T-helper 1 cell (primary cell): ENCODE measurements at regions not wholly inside any gene's neighbourhood (a gene's known extent, or its start where the extent isn't known, plus 50 kb on each side); places are given as distances from the start of the nearest gene placed in this dataset.
A peak's percentile ranks its signal among the peaks of the same experiment; 100 is the strongest.
"Not testable (repeated sequence)": the region's sequence is repeated elsewhere in the genome, so short reads cannot be mapped to it uniquely, and the experiment has no call there.

Experiments used
- DNase-seq, 5 donors: peaks; one replicate each; pipeline ENCODE4 v3.0.0-alpha.2; 2012 to 2020

- no peak for DNase-seq
These were observed 488.1 kb upstream of the ARX start for GRCh38 chrX:25503826-25504225.

- no peak for DNase-seq
These were observed 492.0 kb upstream of the ARX start for GRCh38 chrX:25507801-25508200.

GRCh38 chrX:25519258-25519657 is 503.5 kb upstream of the ARX start:
- no peak for DNase-seq

DNA sequence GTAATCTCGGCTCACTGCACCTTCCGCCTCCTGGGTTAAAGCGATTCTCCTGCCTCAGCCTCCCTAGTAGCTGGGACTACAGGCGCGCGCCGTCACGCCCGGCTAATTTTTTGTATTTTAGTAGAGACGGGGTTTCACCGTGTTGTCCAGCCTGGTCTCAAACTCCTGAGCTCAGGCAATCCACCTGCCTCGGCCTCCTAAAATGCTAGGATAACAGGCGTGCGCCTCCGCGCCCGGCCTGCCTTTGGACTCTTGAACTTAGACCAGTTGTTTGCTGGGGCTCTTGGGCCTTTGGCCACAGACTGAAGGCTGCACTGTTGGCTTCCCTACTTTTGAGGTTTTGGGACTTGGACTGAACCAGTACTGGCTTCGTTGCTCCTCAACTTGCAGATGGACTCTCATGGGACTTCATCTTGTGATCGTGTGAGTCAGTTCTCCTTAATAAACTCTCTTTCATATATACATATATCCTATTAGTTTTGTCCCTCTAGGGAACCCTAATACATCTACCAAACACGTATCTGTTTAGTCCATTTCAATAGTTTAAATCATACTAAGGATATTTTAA is 506.8 kb upstream of the ARX start:
- DNase-seq = not testable (repeated sequence)

DNA sequence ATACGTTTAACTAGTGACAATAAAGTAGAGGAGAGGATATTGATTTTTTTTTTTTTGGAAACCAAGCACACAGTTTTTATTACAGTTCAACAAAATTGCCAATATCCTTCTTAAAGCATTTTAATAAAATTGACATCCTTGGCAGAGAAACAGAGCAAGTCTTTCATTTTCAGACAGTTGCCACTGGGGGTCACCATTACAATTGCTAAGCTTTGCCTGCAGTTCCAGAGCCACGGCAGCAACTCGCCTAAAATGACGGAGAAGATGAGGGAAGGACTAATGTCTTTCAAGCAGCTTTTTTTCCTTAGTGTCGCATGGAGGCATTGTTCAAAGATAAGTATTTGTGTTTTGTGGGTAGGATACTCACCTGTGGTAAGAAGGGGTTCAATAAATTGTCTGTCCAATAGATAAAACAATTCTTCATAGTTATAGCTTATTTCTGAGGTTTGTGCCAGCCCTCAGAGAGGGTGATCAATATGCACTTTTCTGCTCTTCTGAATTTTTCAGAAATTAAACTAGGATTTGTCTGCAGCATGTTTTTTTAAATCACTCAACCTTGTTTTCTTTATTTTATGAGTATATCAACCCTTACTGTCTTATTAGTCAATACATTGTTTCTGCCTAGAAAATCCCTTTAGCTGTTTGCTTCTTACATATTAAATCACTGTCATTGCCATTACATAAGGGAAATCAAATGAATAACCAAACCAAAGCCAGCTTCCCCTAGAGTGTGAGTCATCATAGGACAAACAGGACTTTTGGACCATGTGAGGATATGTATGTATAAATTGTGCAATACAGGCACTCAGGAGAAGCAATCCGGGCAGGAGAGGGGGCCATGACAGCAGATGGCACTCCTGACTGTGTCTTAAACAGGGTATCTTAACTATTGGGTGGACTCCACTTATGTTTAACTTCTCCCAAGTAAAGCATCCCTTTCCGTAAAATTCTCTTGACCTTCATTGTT is 508.1 kb upstream of the ARX start:
- peak in 1 of 5 donors; percentile 1 for DNase-seq

DNA sequence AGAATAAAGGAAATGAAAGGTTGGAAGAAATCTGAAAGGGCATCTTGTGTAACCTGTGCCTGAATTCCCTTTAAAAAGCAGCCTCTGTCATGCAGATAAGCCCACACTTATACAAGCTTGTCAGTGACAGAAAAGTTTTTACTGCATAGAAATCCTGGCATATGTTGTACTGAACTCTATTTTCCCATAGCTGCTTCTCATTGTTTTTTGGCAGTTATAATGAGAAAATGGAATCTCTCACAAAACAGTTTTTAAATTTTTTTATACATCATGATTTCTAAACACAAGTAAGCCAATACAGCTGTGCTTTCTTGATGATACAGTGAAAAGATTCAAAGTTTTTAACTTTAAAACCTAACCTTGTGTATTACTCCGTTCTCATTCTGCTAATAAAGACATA is 511.4 kb upstream of the ARX start:
- DNase-seq = no peak

DNA sequence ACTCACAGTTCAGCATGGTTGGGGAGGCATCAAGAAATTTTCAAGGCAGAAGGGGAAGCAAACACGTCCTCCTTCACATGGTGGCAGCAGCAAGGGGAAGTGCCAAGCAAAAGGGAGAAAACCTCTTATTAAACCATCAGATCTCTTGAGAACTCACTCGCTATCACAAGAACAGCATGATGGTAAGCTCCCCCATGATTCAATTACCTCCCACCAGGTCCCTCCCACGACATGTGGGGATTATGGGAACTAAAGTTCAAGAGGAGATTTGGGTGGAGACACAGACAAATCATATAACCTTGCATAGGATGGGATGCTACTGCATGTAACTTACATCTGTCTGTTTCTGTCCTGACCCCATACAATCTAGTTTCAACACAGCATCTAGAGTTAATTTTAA is 511.8 kb upstream of the ARX start:
- DNase-seq = no peak

DNA sequence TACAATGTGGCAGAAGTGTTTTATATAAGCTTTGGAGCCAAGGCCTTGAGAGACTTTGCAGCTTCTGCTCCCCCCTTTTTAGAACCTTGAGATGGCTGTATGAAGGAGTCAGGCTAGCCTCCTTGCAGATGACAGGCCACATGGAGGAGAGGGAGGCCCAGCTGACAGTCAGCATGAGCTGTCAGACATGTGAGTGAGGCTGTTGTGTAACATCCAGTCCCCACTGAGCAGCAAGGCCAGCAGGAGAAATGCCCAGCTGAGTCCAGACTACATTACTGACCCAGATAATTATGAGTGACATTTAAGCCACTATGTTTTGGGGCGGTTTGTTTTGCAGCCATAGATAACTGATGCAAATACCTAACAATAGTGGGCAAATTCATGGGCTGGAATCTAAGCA is 515.3 kb upstream of the ARX start:
- no peak for DNase-seq

GRCh38 chrX:25534091-25534490 is 518.3 kb upstream of the ARX start:
- no peak for DNase-seq

DNA sequence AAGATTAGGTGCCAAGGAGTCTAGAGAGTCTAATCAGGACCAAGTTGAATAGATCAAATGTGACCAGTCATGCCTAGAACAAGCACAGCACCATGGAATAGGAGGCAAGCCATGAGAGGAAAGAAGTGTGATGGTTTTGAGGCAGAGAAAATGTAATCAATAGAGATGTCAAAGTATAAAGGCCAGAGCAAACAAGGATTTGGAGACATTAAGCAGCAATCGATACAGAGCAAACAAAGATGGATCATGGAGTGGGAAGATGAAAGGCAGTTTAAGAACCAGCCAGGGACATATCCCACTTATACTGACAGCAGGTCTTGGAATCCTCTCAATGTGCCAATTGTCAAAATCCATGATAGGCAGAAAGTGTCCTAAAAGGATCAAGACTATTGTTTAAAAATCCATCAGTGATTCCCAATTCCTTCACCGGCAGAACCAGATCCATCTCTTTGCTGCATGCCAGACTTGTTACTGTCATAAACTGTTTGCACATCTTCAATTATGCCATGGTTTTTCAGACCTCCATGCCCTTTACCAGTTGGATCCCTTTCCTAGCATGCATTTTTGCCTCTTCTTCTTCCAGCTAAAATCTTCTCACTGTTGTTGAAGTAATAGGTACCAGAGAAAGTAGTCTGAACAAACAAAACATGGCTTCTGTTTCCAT is 520.7 kb upstream of the ARX start:
- DNase-seq = no peak

GRCh38 chrX:25537699-25538098 is 521.9 kb upstream of the ARX start:
- DNase-seq = no peak

- DNase-seq = no peak
These were observed 528.9 kb upstream of the ARX start for GRCh38 chrX:25544641-25545040.

DNA sequence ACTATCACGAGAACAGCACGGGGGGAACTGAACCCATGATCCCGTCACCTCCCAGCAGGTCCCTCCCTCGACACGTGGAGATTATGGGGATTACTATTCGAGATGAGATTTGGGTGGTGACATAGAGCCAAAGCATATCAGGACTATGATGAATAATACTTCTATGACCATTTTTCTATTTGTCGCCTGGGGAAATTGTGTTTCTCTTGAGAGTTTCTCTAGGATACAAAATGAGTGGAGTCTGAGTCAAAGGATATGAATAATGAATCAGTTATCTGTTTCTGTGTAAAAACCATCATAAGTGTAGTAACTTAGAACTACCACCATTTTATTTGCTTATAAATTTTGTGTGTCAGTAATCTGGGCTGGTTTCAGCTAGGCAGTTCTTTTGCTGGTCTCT is 533.0 kb upstream of the ARX start:
- DNase-seq = no peak

DNA sequence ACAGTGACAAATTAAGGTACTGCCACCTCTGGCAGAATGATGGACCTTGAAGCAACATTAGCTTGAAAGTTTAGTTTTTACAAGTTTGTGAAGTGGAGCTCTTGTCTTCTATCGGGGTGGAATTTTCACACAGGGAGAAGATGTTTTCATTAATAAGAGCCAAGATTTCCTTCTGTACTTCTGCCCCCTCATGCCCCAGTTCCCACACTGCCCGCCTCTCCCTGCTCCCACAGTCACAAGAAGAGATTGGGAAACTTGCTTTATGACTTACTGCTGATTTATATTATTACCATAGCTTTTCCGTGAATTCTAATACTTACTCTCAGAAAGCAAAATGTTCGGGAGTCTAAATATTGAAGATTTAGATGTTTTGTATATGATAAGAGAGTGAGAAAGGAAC is 539.8 kb upstream of the ARX start:
- no peak for DNase-seq

DNA sequence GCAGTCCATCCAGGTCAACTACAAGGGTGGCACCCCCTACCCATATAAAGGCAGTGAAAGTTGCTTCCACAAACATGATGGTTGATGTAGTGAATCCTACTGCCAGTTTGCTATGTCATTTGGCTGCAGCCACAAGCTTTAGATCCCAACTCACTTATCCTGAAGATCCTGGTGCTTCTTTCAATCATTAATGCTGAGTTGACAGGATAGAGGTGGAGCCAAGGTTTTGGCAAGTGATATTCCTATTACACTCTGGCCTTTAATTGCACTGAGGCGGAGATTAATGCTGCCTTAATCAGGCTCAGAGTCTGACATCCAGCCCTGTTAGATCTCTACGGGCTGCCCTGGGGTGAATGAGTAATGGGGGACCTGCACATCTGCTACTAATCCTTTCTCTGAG is 542.4 kb upstream of the ARX start:
- DNase-seq = no peak

DNA sequence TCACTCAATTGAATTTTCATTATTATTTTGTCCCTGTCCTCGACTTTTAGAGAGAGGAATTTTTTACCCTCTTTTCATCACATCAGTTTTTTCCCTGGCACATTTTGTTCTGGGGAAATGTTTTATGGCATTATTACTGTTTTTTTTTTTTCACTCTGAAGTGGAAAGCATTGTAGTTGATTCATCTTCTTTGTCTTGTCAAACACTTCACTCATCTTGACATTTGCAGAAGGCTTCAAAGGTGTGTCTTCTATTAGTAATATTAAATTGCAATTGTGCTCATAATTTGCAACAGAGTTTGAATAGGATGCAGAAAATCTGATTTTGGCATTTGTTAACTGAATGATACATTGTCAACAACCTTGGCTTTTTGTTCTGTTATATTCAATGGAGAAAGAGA is 545.4 kb upstream of the ARX start:
- no peak for DNase-seq

DNA sequence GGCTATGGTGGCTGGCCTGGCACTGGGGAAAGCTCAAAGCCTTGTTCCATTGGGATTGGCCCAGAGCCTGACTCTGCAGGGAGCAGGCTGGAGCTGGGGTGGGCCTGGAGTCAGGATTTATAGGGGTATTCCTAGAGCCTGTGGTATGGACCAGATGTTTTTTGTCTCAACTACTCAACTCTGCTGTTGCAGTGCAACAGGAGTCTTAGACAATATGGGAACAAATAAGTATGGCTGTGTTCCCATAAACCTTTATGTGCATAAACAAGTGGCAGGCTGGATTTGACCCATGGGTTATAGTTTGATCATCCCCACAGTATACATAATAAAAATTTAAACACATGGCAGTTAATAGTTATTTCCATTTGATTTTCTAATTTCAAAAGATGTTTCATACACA is 557.9 kb upstream of the ARX start:
- DNase-seq = no peak

- DNase-seq = no peak
These were observed 541.2 kb upstream of the MAGEB18 start for GRCh38 chrX:25596921-25597320.

GRCh38 chrX:25597551-25597950 is 540.6 kb upstream of the MAGEB18 start:
- DNase-seq = no peak

DNA sequence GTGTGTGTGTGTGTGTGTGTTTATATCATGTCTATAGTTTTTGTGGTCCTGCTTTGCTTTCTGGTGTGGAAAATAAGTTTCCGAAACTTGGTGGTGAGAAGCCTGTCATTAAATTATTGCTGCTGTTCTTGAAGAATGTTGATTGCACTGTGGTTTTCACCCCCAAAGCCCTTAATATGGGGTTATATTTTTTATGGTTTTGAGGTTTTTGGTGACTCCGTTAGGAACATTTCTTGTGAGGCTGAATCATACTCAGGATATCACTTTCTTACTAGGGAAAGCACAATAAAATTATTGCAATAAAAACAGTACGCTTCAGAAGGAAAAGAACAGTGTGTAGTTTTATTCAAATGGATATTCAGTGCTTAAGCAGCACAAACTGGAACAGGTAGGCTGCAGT is 539.1 kb upstream of the MAGEB18 start:
- DNase-seq = no peak

DNA sequence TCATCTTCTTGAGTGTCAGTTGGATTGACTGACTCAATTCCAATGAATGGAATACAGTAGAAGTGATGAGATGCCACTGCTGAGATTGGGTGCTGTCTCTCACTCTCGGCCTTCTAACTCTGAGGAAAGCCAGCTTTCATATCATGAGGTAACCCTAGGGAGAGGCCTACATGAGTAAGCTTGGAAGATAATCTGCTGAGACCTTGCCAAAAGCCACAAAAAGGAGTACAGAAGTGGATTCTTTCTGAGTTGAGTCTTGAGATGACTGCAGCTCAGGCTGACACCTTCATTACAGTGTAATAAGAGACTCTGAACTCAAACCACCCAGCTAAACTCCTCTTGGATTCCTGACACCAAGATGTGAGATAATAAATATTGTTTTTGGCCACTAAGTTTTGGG is 537.4 kb upstream of the MAGEB18 start:
- no peak for DNase-seq

- DNase-seq = no peak
These were observed 536.8 kb upstream of the MAGEB18 start for GRCh38 chrX:25601323-25601722.

- DNase-seq = no peak
These were observed 519.9 kb upstream of the MAGEB18 start for GRCh38 chrX:25618248-25618647.

- no peak for DNase-seq
These were observed 497.9 kb upstream of the MAGEB18 start for GRCh38 chrX:25640276-25640675.
